GM12878 (cell line): ENCODE measurements at regions not wholly inside any gene's neighbourhood (a gene's known extent, or its start where the extent isn't known, plus 50 kb on each side); places are given as distances from the start of the nearest gene placed in this dataset.

Experiments
- ATAC-seq: fragments of 200-7000 bp; cut with Tn5 transposase; 3 replicates; pipeline ENCODE4 v1.9.1; 2020; ENCODE audit warnings: mild to moderate bottlenecking, moderate library complexity
- BruUV-seq: library from RNA; stranded (reverse); fragments of 400-500 nt; replicated peaks from 2 replicates; lab custom pipeline; 2021; lab: Mats Ljungman, UMichigan
- CTCF ChIA-PET: fragments of 300-600 bp; sonication (Branson Sonifier 250); formaldehyde crosslinking; extraction: SDS; loops from one replicate; lab custom pipeline; 2021; ENCODE audit warnings: inconsistent platforms; lab: Yijun Ruan, JAX
- POLR2A ChIA-PET: fragments of 350-600 bp; formaldehyde crosslinking; extraction: SDS; loops from one replicate; lab custom pipeline; 2021; ENCODE audit warnings: inconsistent platforms; lab: Charles Lee
- RAD21 ChIA-PET: fragments of 300-600 bp; sonication (Branson Sonifier 250); formaldehyde crosslinking; loops from one replicate; lab custom pipeline; 2023; ENCODE audit warnings: antibody characterized with exemption; ENCODE audit not compliant: unreplicated experiment; lab: Charles Lee
- SMC1A ChIA-PET: fragments of 300-600 bp; sonication (Branson Sonifier 250); formaldehyde crosslinking; loops from one replicate; lab custom pipeline; 2023; ENCODE audit not compliant: unreplicated experiment, uncharacterized antibody; lab: Charles Lee
- DNase-seq: peaks from one replicate; pipeline ENCODE4 v3.0.0-alpha.2; 2011; ENCODE audit warnings: low read depth, low spot score
- FAIRE-seq: peaks from 3 replicates; lab custom pipeline; 2011; peaks lifted over from hg19 to GRCh38; lab: Jason Lieb, UNC
- H2AFZ ChIP-seq: 2 replicates; pipeline ENCODE4 v1.6.0; 2011; ENCODE audit warnings: low read depth, low read length, control low read depth; ENCODE audit not compliant: control insufficient read depth
- H3K27ac ChIP-seq: 2 replicates; pipeline ENCODE4 v1.5.1; 2011; ENCODE audit warnings: control low read depth; ENCODE audit not compliant: control insufficient read depth, insufficient read depth
- H3K27me3 ChIP-seq, 2 experiments: replicated peaks in 1 of 2; 2 replicates each; pipeline versions ENCODE4 v1.6.0 to v1.6.1; 2011; ENCODE audit warnings: low read length in 1 of 2; ENCODE audit not compliant: control insufficient read depth in 2 of 2, insufficient read depth in 2 of 2
- H3K36me3 ChIP-seq, 2 experiments: 2 replicates each; pipeline ENCODE4 v1.5.1; 2011; ENCODE audit warnings: low read length in 1 of 2; ENCODE audit not compliant: control insufficient read depth in 2 of 2, insufficient read depth in 2 of 2
- H3K4me1 ChIP-seq: 2 replicates; pipeline ENCODE4 v1.6.1; 2011; ENCODE audit warnings: mild to moderate bottlenecking, low read length, moderate library complexity, mixed read lengths; ENCODE audit not compliant: control insufficient read depth, insufficient read depth
- H3K4me2 ChIP-seq: 2 replicates; pipeline ENCODE4 v1.6.0; 2011; ENCODE audit warnings: control low read depth; ENCODE audit not compliant: control insufficient read depth, insufficient read depth
- H3K4me3 ChIP-seq: fragments of 200-600 bp; sonication (generic); 2 replicates; pipeline ENCODE4 v1.5.1; 2016
- H3K79me2 ChIP-seq: 2 replicates; pipeline ENCODE4 v1.6.0; 2011; ENCODE audit warnings: low read length; ENCODE audit not compliant: control insufficient read depth, insufficient read depth
- H3K9ac ChIP-seq: 2 replicates; pipeline ENCODE4 v1.8.0; 2011; ENCODE audit warnings: low read length, control low read depth, mixed read lengths; ENCODE audit not compliant: control insufficient read depth, insufficient read depth
- H3K9me3 ChIP-seq: replicated peaks from 3 replicates; pipeline ENCODE4 v1.5.1; 2011; ENCODE audit warnings: mild to moderate bottlenecking, low read length; ENCODE audit not compliant: control insufficient read depth, insufficient read depth
- H4K20me1 ChIP-seq: 2 replicates; pipeline ENCODE4 v1.6.0; 2011; ENCODE audit not compliant: control insufficient read depth, insufficient read depth
- IRF4 ChIP-seq: IDR thresholded peaks from 2 replicates; pipeline ENCODE4 v1.6.1; 2011; ENCODE audit warnings: low read depth, low read length
- NFIC ChIP-seq: IDR thresholded peaks from 2 replicates; pipeline ENCODE4 v1.6.1; 2012; ENCODE audit warnings: low read depth, mild to moderate bottlenecking, inconsistent platforms, low read length, moderate library complexity
- RELA ChIP-seq: fragments of 450-650 bp; IDR thresholded peaks from 2 replicates; pipeline ENCODE4 v1.8.0; 2014; ENCODE audit warnings: borderline replicate concordance; ENCODE audit not compliant: partially characterized antibody
- TBL1XR1 ChIP-seq: IDR thresholded peaks from 2 replicates; pipeline ENCODE4 v1.6.1; 2012; ENCODE audit warnings: low read depth, low read length, improper control_type of control experiment
- TCF12 ChIP-seq: IDR thresholded peaks from 2 replicates; pipeline ENCODE4 v1.6.1; 2011; ENCODE audit warnings: low read depth, mild to moderate bottlenecking, low read length
- TCF3 ChIP-seq: IDR thresholded peaks from 2 replicates; pipeline ENCODE4 v1.6.1; 2012; ENCODE audit warnings: low read depth, mild to moderate bottlenecking, low read length, borderline replicate concordance; ENCODE audit not compliant: insufficient read depth
- ZNF384 ChIP-seq: IDR thresholded peaks from 2 replicates; pipeline ENCODE4 v1.6.1; 2012; ENCODE audit warnings: low read depth, mild to moderate bottlenecking, low read length, improper control_type of control experiment, borderline replicate concordance
- WGBS: methylation state at CpG from one replicate; pipeline ENCODE4 v1.1.6; 2016; ENCODE audit warnings: low lambda C conversion rate; ENCODE audit not compliant: insufficient replicate concordance, insufficient coverage; ENCODE audit errors: missing lambda C conversion rate; 5-methylcytosine and 5-hydroxymethylcytosine counted together
- in situ Hi-C: fragments of 300-500 bp; cut with MboI; formaldehyde crosslinking; loops from 9 replicates; pipeline ENCODE4 v1.14.3; 2018; ENCODE audit warnings: mixed read lengths
- intact Hi-C: fragments of 100-400 bp; cut with micrococcal nuclease; formaldehyde crosslinking; loops from one replicate; pipeline ENCODE4 v1.14.2; 2022; ENCODE audit not compliant: unreplicated experiment
- TF ChIP-seq, protein P1 (sequence below): fragments of 450-650 bp; formaldehyde crosslinking; IDR thresholded peaks from 2 replicates; pipeline ENCODE4 v1.4.0; 2020; ENCODE audit warnings: mild to moderate bottlenecking, moderate library complexity
- TF ChIP-seq, protein P2 (sequence below): fragments of 450-650 bp; IDR thresholded peaks from 2 replicates; pipeline ENCODE4 v1.6.1; 2016; ENCODE audit warnings: mild to moderate bottlenecking

DNA sequence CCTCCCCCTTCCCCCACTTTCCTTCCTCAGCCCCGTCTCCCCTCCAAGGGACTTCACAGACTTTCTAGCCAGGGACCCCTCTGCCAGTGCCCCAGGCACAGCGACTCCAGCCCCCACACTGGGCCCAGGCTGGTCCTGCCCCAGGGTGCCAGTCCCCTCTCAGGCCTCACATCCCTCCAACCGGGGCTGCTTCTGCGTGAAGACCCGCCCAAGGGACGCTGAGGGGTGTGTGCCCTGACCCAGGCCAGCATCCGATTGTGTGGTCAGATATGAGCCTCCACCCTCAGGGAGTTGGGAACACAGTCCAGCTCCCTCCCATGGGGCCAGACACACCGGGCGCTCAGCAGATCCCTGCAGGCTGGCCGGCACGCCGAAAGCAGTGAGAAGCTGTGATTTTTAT, 97.0 kb downstream of the MICALL2 start:
- no peak overlapping the region for H3K27ac ChIP-seq
- no peak for FAIRE-seq
- ChIA-PET POLR2A (no interaction called here), SMC1A (no interaction called here)
- no TSS peak for BruUV-seq
- in situ Hi-C loops: no loop called here
- no peak overlapping the region for H2AFZ ChIP-seq
- no peaks in the 10 kb centered on the region for H3K36me3 ChIP-seq
- no peaks in the 10 kb centered on the region for H3K4me1 ChIP-seq
- no peaks in the 10 kb centered on the region for H3K27me3 ChIP-seq
- TF ChIP-seq, protein P1, sequence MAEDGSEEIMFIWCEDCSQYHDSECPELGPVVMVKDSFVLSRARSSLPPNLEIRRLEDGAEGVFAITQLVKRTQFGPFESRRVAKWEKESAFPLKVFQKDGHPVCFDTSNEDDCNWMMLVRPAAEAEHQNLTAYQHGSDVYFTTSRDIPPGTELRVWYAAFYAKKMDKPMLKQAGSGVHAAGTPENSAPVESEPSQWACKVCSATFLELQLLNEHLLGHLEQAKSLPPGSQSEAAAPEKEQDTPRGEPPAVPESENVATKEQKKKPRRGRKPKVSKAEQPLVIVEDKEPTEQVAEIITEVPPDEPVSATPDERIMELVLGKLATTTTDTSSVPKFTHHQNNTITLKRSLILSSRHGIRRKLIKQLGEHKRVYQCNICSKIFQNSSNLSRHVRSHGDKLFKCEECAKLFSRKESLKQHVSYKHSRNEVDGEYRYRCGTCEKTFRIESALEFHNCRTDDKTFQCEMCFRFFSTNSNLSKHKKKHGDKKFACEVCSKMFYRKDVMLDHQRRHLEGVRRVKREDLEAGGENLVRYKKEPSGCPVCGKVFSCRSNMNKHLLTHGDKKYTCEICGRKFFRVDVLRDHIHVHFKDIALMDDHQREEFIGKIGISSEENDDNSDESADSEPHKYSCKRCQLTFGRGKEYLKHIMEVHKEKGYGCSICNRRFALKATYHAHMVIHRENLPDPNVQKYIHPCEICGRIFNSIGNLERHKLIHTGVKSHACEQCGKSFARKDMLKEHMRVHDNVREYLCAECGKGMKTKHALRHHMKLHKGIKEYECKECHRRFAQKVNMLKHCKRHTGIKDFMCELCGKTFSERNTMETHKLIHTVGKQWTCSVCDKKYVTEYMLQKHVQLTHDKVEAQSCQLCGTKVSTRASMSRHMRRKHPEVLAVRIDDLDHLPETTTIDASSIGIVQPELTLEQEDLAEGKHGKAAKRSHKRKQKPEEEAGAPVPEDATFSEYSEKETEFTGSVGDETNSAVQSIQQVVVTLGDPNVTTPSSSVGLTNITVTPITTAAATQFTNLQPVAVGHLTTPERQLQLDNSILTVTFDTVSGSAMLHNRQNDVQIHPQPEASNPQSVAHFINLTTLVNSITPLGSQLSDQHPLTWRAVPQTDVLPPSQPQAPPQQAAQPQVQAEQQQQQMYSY (CRISPR knock-in tag): no peak
- no peak for TF ChIP-seq TCF3
- TF ChIP-seq ZNF384: no peak
- TF ChIP-seq IRF4: no peak
- TF ChIP-seq, protein P2, sequence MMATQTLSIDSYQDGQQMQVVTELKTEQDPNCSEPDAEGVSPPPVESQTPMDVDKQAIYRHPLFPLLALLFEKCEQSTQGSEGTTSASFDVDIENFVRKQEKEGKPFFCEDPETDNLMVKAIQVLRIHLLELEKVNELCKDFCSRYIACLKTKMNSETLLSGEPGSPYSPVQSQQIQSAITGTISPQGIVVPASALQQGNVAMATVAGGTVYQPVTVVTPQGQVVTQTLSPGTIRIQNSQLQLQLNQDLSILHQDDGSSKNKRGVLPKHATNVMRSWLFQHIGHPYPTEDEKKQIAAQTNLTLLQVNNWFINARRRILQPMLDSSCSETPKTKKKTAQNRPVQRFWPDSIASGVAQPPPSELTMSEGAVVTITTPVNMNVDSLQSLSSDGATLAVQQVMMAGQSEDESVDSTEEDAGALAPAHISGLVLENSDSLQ: no peak
- no peak for TF ChIP-seq TBL1XR1
- no peak for TF ChIP-seq TCF12
- TF ChIP-seq NFIC: no peak
- no peak for TF ChIP-seq RELA
- TF ChIP-seq, all 136 proteins: peak for 0
- no peak overlapping the region for H3K4me2 ChIP-seq
- no peaks in the 10 kb centered on the region for H4K20me1 ChIP-seq
- CTCF ChIA-PET: interaction anchor here (0.7 kb wide), 1 partner anchor 141 kb away, joined by 3 read pairs; no protein-coding TSS in a partner anchor
- no peak overlapping the region for H3K9ac ChIP-seq
- intact Hi-C loops: no loop called here
- RAD21 ChIA-PET: no interaction called here
- no peak overlapping the region for H3K4me3 ChIP-seq
- DNase-seq: no peak
- H3K9me3 ChIP-seq: no peaks in the 10 kb centered on the region; the same call in 2 of the 3 replicates
- 53% methylated on average over 11 of the region's 12 CpGs for WGBS
- no peaks in the 10 kb centered on the region for H3K79me2 ChIP-seq
- ATAC-seq: no peak
